Hematopoietic multipotent progenitor cell (in vitro differentiated cells): ENCODE measurements at regions not wholly inside any gene's neighbourhood (a gene's known extent, or its start where the extent isn't known, plus 50 kb on each side); places are given as distances from the start of the nearest gene placed in this dataset.

ENCODE experiments used
- DNase-seq, 3 donors: peaks; one replicate each; pipeline ENCODE4 v3.0.0-alpha.2; 2011 to 2015; ENCODE audit warnings: low read depth in 2 of 3, low spot score in 2 of 3

DNA sequence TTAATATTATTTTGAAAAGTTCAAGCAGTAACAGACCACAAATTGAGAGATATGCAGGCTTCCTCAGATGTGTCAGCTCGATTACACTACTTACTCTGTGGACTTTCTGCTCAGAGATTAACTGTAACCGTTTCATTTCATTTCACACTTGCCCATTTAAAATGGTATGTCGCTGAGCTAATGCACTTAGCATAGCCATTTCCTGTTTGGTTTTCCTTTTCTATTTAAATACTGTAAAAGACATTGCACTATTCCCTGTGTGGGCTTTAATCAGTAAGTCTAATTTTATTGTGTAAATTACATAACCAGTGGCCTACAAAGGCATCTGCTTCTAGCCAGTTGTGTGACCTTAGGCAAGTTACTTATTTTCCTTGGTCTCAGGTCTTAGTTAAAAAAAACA, 237.6 kb downstream of the LACC1 start:
- DNase-seq, result peak in 1 of 3 donors; percentile 33

DNA sequence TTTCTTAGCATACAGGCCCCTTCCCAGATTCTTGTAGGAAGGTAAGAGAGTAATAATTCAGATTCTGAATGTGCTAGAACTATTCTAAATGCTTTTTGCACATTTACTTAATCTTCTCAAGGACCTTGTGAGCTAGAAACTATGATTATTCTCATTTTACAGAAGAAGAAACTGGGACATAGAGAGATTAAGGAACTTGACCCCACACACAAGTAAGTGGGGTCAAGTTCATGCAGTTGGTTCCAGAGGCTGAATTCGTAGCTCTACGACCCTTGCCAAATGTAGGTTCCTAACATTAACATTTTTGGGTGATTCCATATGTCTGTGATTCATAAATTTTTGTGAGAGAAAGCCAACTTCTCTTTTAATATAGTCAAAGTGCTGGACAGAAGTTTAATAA, 238.1 kb downstream of the LACC1 start:
- no peak for DNase-seq

GRCh38 chr13:44118881-44119280, 239.2 kb downstream of the LACC1 start:
- no peak for DNase-seq

DNA sequence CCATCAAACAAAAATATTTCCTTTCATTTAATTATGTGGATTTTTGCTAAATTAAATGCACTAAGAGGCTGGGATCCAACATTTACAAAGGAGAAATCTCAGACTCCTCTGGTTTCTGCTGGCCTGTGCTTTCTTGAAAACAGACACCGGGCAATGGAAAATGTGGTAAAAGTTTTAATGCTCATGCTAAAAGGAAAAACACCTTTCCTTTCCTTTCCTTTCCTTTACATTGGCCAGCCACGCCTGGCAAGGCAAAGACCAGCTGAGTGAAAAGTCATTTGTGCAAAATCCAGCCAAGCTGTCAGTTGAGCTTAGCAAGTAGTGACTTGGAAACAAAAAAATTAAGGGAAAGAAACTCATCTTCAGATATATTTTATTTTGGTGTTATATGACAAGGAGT, 240.3 kb downstream of the LACC1 start:
- no peak for DNase-seq

DNA sequence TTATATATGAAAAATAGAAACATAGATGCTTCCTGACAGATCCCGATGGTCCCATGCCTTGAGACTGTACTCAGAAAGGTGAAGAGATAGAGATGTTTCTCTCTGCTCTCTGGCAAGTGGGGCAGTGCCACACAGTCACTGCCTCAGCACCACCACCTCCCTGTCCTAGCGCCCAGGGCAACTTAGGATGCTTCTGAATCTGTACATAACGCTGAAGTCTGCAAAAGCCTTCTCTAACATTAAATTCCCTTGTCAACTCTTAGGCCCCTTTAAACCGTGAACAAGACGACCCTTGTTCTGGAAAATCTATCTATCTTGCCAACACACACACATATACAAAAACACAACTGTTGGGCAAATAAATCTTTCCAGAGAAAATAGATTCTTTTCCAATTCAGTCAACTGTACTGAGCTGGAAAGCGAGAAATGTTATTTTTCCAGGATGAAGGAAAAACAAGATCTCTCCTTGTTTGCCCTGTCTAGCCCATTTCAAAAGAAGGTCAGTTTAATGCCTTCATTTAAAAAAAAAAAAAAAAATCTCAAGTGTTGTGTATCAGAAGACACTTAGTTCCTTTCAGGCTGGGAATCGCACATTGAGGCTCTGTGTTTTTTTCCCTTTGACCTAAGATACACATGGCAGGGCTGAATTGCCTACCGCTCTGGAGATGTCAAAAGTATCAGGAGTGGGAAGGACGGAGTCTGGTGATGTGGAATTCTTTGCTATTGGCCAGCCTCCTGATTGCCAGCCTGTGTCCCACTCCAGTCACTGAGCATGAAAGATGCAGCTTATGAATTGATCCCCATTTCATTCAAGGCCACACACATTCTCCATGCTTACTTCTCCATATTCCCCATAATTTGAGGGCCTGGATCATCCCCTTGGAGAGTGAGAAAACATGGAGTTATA, 241.4 kb downstream of the LACC1 start:
- no peak for DNase-seq

DNA sequence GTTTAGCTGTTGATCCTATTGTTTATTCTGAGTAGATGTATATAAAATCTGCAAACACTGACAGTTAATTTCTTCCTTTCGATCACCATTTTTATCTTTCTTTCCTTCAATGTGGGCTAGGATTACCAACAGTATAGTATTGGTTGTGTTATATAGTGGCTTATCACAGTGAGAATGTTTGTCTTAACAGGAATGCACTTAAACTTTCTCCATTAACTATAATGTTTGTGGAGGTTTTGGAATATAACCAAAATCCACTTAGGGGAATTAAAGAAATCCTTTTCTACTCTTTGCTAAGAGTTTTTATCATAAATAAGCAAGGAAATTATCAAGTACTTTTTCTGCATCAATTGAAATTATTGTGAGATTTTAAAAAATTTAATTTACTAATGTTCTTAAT, 244.6 kb downstream of the LACC1 start:
- DNase-seq, result no peak

GRCh38 chr13:44125943-44126469, 246.3 kb downstream of the LACC1 start:
- no peak for DNase-seq

DNA sequence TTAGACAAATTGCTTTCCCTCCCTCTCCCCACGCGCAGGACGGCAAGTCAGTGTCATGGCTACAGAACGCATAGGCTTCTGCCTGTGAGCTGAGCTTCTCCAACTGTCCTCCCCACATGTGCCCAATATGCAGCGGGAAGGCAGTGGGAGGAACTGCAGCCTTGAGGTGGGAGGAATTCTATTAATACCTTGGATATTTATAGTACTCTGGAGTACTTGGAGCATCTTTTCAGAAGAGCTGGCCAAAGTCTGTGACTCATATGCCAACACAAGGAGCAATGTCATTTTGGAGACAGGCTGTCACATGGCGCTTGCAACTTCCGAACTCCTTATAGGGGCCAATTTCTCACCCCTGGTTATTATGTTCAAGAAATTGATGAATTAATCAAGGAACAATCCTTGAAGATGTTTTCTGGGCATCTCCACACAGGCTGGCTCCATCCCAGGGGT, 245.0 kb upstream of the SERP2 start:
- no peak for DNase-seq

GRCh38 chr13:44129418-44129817, 244.2 kb upstream of the SERP2 start:
- no peak for DNase-seq

DNA sequence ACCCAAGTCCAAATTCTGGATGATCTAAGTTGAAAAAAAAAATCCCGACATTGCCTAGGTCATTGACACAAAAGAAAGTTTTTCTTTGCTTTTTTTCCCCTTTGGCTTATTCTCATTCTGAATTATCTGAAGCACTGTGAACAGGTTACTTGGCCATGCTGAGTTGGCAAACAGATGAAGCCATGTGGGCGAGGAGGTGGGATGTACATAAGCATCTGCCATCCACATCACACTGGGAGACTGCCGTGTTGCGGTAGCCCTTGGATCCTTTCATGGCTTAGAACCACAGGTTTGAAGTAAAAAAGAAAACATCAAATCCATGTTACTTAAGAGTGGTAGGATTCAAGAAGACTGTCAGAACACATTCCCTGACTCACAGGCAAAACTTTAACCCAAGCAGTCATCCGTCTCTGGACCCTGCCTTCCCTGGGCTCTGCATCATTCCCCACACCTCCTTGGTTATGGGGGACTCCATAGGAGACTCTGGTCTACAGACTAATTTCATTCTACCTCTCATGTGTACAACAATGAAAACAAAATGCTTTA, 242.5 kb upstream of the SERP2 start:
- no peak for DNase-seq

GRCh38 chr13:44132710-44133109, 240.9 kb upstream of the SERP2 start:
- DNase-seq, result no peak

- no peak for DNase-seq
These were observed 240.0 kb upstream of the SERP2 start for GRCh38 chr13:44133626-44134025.

DNA sequence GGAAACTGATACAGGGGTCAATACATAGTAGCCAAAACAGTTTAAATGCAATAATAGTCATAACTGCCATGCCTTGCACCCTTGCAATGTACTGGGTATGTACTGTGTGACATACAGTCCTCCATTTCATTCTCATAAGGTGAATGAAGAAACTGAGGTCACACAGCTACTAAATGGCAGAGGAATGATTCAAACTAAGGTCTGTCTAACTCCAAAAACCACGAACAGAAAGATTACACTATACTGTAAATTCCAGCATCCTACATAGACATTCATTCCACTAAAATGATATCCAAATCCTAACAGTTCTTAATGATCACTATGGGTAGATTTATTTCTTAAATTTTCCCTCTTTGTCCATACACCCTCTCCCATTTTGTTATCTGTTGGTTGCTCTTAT, 238.1 kb upstream of the SERP2 start:
- no peak for DNase-seq

- no peak for DNase-seq
These were observed 236.8 kb upstream of the SERP2 start for GRCh38 chr13:44136696-44137268.

GRCh38 chr13:44137466-44137865, 236.2 kb upstream of the SERP2 start:
- no peak for DNase-seq

- DNase-seq, result no peak
These were observed 233.5 kb upstream of the SERP2 start for GRCh38 chr13:44140146-44140545.

DNA sequence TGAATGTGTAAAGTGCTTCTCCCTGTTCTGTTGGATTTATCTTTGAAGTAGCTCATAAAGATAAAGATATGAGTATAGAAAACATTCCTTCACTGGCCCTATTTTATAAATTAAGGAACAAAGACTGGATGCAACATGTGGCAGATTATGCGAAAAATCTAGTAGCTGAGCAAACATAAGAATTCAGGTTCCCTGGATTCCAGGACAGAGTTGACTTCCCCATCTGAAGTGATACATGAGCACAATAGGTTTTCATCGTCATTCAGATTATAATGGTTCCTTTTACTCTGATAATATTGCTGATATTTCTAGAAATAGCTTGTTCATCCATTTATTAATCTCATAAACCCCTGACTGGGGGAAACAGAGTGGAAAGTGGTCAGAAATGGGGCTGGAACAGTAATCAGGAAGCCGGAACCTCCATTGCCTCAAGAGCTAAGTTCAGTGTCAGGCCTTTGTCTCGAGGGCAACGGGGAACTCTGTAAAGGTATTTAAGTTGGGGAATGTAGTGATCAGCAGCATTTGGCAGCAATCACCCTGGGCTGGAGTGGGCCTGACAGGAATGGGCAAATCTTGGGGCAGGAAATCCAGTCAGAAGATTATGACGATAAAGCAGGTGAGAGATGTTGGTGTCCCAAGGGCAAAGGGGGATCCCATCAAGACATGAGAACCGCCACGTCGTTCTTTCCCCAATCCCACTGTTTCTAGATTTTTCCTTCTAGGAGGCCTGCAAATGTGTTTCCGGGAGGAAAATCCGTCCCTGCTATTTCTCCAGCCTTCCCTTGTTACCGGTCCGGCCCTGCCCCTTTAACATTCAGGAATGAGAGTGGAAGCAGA, 232.5 kb upstream of the SERP2 start:
- peak in 2 of 3 donors; percentile 8 to 10 for DNase-seq

- DNase-seq, result peak; percentile 61 to 93 (median 86)
These were observed 231.7 kb upstream of the SERP2 start for GRCh38 chr13:44141725-44142539.

GRCh38 chr13:44142540-44142867, 231.1 kb upstream of the SERP2 start:
- no peak for DNase-seq
